T-cell (primary cell): ENCODE measurements at regions not wholly inside any gene's neighbourhood (a gene's known extent, or its start where the extent isn't known, plus 50 kb on each side); places are given as distances from the start of the nearest gene placed in this dataset.

ENCODE experiments used
- ATAC-seq, 4 experiments: fragments of 200-7000 bp in 3 of 4; fragments of 150-1000 bp in 1 of 4; cut with Tn5 transposase; replicated peaks in 1 of 4; 1 replicate in 3 of 4; 2 replicates in 1 of 4; pipeline ENCODE4 v1.10.0; 2021; ENCODE audit warnings: moderate library complexity in 3 of 4, mild to moderate bottlenecking in 2 of 4, moderate number of reproducible peaks in 1 of 4
- CTCF ChIA-PET, 2 donors: fragments of 300-600 bp; sonication (Branson Sonifier 250); formaldehyde crosslinking; loops; one replicate each; lab custom pipeline; 2022; ENCODE audit warnings: antibody characterized with exemption in 2 of 2; lab: Charles Lee
- POLR2A ChIA-PET, 2 donors: fragments of 300-600 bp; sonication (Branson Sonifier 250); formaldehyde crosslinking; loops; one replicate each; lab custom pipeline; 2022; ENCODE audit warnings: antibody characterized with exemption in 2 of 2; lab: Charles Lee
- DNase-seq, 35 experiments: peaks; one replicate each; pipeline versions ENCODE4 v3.0.0 to v3.0.0-alpha.2; 2013 to 2023
- H3K27ac ChIP-seq: one replicate; pipeline ENCODE4 v1.5.1; 2013; ENCODE audit warnings: low read length
- H3K27me3 ChIP-seq, 2 experiments: replicated peaks in 1 of 2; 1 replicate in 1 of 2; 2 replicates in 1 of 2; pipeline versions ENCODE4 v1.6.1 to v1.7.0; 2013; ENCODE audit warnings: low read length in 1 of 2, mixed read lengths in 1 of 2; ENCODE audit not compliant: control insufficient read depth in 2 of 2, insufficient read depth in 2 of 2; ENCODE audit errors: extremely low read depth in 1 of 2
- H3K36me3 ChIP-seq, 2 donors: 1 replicate in 1 of 2; 2 replicates in 1 of 2; pipeline versions ENCODE4 v1.6.1 to v1.7.0; 2013; ENCODE audit warnings: low read length in 1 of 2; ENCODE audit not compliant: control insufficient read depth in 2 of 2, insufficient read depth in 1 of 2; ENCODE audit errors: extremely low read depth in 1 of 2
- H3K4me1 ChIP-seq, 2 experiments: 1 replicate in 1 of 2; 2 replicates in 1 of 2; pipeline versions ENCODE4 v1.6.1 to v1.7.0; 2013; ENCODE audit warnings: low read length in 2 of 2, mixed read lengths in 1 of 2; ENCODE audit not compliant: insufficient read depth in 2 of 2, control insufficient read depth in 1 of 2; ENCODE audit errors: extremely low read depth in 1 of 2
- H3K4me3 ChIP-seq, 2 donors: 1 replicate in 1 of 2; 2 replicates in 1 of 2; pipeline versions ENCODE4 v1.5.1 to v1.7.0; 2013; ENCODE audit warnings: mild to moderate bottlenecking in 2 of 2, low read length in 1 of 2, moderate library complexity in 1 of 2; ENCODE audit not compliant: control insufficient read depth in 1 of 2; ENCODE audit errors: extremely low read depth in 1 of 2
- H3K9me3 ChIP-seq: 2 replicates; pipeline ENCODE4 v1.7.0; 2013
- H3K27ac Mint-ChIP-seq, 2 donors: one replicate each; pipeline ENCODE4 v1.8.0; 2020 to 2021; ENCODE audit warnings: mild to moderate bottlenecking in 2 of 2, mixed read lengths in 2 of 2
- H3K27me3 Mint-ChIP-seq, 2 donors: one replicate each; pipeline ENCODE4 v1.8.0; 2021 to 2022; ENCODE audit warnings: mixed read lengths in 2 of 2
- H3K36me3 Mint-ChIP-seq: one replicate; pipeline ENCODE4 v1.8.0; 2021; ENCODE audit warnings: mixed read lengths
- H3K4me1 Mint-ChIP-seq, 3 donors: one replicate each; pipeline ENCODE4 v1.8.0; 2020 to 2022; ENCODE audit warnings: mixed read lengths in 3 of 3, mild to moderate bottlenecking in 1 of 3
- H3K4me3 Mint-ChIP-seq, 3 donors: one replicate each; pipeline ENCODE4 v1.8.0; 2020 to 2022; ENCODE audit warnings: mild to moderate bottlenecking in 3 of 3, mixed read lengths in 3 of 3, moderate library complexity in 3 of 3
- H3K9me3 Mint-ChIP-seq, 3 donors: one replicate each; pipeline ENCODE4 v1.8.0; 2020 to 2022; ENCODE audit warnings: mixed read lengths in 3 of 3
- WGBS: methylation state at CpG from one replicate; pipeline ENCODE4 v1.1.5; 2013; ENCODE audit warnings: missing lambda C conversion rate; ENCODE audit not compliant: insufficient coverage; 5-methylcytosine and 5-hydroxymethylcytosine counted together

- H3K27ac Mint-ChIP-seq = peak overlapping the region in 1 of 2 donors; percentile 70
- Histone ChIP-seq H3K27ac (no peak overlapping the region), H3K36me3 (no peaks in the 10 kb centered on the region), H3K27me3 (no peaks in the 10 kb centered on the region), H3K4me1 (no peaks in the 10 kb centered on the region), H3K4me3 (no peak overlapping the region), H3K9me3 (no peaks in the 10 kb centered on the region)
- H3K4me1 Mint-ChIP-seq = peaks cover 0 to 32% (median 0%) of the 10 kb centered on the region in 3 donors
- ChIA-PET CTCF (no interaction called here), POLR2A (no interaction called here)
- H3K27me3 Mint-ChIP-seq = no peaks in the 10 kb centered on the region
- ATAC-seq (peak in 1 of 4 experiments; percentile 38), DNase-seq (no peak)
- WGBS = no CpG with 5 or more reads among the region's 4 CpGs
- peaks cover 21% of the 10 kb centered on the region for H3K36me3 Mint-ChIP-seq
- peaks cover 0 to 32% (median 0%) of the 10 kb centered on the region in 3 donors for H3K9me3 Mint-ChIP-seq
- peak overlapping the region in 1 of 3 donors; percentile 22 for H3K4me3 Mint-ChIP-seq
These were observed 142.0 kb upstream of the USP9Y start for GRCh38 chrY:12559007-12559406.

- no peak overlapping the region for H3K4me3 Mint-ChIP-seq
- ChIA-PET POLR2A (no interaction called here), CTCF (no interaction called here)
- no peaks in the 10 kb centered on the region for H3K27me3 ChIP-seq
- H3K9me3 ChIP-seq = no peaks in the 10 kb centered on the region
- H3K36me3 Mint-ChIP-seq = peaks cover 3% of the 10 kb centered on the region
- no peak for ATAC-seq
- H3K27me3 Mint-ChIP-seq = no peaks in the 10 kb centered on the region
- H3K9me3 Mint-ChIP-seq = no peaks in the 10 kb centered on the region
- H3K4me3 ChIP-seq = no peak overlapping the region
- H3K27ac ChIP-seq = no peak overlapping the region
- H3K4me1 Mint-ChIP-seq = peaks cover 0 to 5% (median 0%) of the 10 kb centered on the region in 3 donors
- H3K27ac Mint-ChIP-seq = no peak overlapping the region
- DNase-seq = no peak
- H3K36me3 ChIP-seq = no peaks in the 10 kb centered on the region
- H3K4me1 ChIP-seq = no peaks in the 10 kb centered on the region
- WGBS = 20% methylated on average over 1 of the region's 5 CpGs
These were observed 124.8 kb upstream of the USP9Y start for GRCh38 chrY:12576278-12576677.

- H3K36me3 ChIP-seq = no peaks in the 10 kb centered on the region
- Mint-ChIP-seq H3K36me3 (peaks cover 44% of the 10 kb centered on the region), H3K27ac (peak overlapping the region in 1 of 2 donors; percentile 96), H3K4me1 (peaks cover 0 to 59% (median 0%) of the 10 kb centered on the region in 3 donors), H3K4me3 (peak overlapping the region in 1 of 3 donors; percentile 37), H3K27me3 (no peaks in the 10 kb centered on the region), H3K9me3 (peaks cover 0 to 35% (median 0%) of the 10 kb centered on the region in 3 donors)
- H3K4me1 ChIP-seq = peaks cover 0 to 20% of the 10 kb centered on the region in 2 experiments
- DNase-seq (peak in 20 of 35 experiments; percentile 1 to 65 (median 41)), ATAC-seq (peak in 2 of 4 experiments; percentile 93)
- no peak overlapping the region for H3K4me3 ChIP-seq
- no CpG with 5 or more reads among the region's 5 CpGs for WGBS
- POLR2A ChIA-PET = no interaction called here
- peak overlapping the region; percentile 61 for H3K27ac ChIP-seq
- no peaks in the 10 kb centered on the region for H3K9me3 ChIP-seq
- H3K27me3 ChIP-seq = no peaks in the 10 kb centered on the region
- CTCF ChIA-PET = no interaction called here
These were observed 107.4 kb upstream of the USP9Y start for GRCh38 chrY:12593532-12594216.

DNA sequence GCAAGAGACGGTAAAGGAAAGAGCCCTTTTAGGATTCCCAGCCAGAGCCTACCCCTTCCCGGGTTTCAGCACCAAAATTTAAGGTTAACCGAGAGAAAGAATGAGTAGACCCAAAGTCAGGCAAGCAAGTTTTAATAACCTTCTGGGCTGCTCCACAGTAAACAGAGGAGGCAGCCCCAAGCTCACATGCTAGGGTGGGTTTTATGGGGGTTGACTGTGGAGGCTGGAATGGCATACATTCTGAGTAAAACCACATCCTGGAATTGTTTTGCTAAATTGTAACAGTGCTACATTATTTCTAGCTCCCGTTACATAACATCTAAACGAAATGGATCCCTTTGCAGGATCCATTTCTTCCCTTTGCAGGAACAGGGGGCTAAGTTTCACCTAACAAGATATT, 102.2 kb upstream of the USP9Y start:
- DNase-seq (peak in 9 of 35 experiments; percentile 3 to 31 (median 9)), ATAC-seq (peak in 2 of 4 experiments; percentile 69 to 83)
- Mint-ChIP-seq H3K27ac (peak overlapping the region in 1 of 2 donors; percentile 97), H3K27me3 (no peaks in the 10 kb centered on the region), H3K9me3 (peaks cover 0 to 48% (median 0%) of the 10 kb centered on the region in 3 donors), H3K36me3 (peaks cover 54% of the 10 kb centered on the region), H3K4me3 (peak overlapping the region in 1 of 3 donors; percentile 39), H3K4me1 (peaks cover 0 to 80% (median 0%) of the 10 kb centered on the region in 3 donors)
- Histone ChIP-seq H3K4me3 (no peak overlapping the region), H3K9me3 (no peaks in the 10 kb centered on the region), H3K27ac (peak overlapping the region; percentile 42), H3K4me1 (peaks cover 0 to 30% of the 10 kb centered on the region in 2 experiments), H3K36me3 (no peaks in the 10 kb centered on the region), H3K27me3 (no peaks in the 10 kb centered on the region)
- ChIA-PET CTCF (no interaction called here), POLR2A (no interaction called here)
- no CpG with 5 or more reads among the region's 5 CpGs for WGBS

- H3K27ac ChIP-seq = no peak overlapping the region
- no peaks in the 10 kb centered on the region for H3K36me3 ChIP-seq
- H3K4me1 Mint-ChIP-seq = peaks cover 0 to 24% (median 0%) of the 10 kb centered on the region in 3 donors
- H3K27ac Mint-ChIP-seq = no peak overlapping the region
- DNase-seq (no peak), ATAC-seq (no peak)
- WGBS = 100% methylated on average over 1 of the region's 2 CpGs
- no peak overlapping the region for H3K4me3 ChIP-seq
- ChIA-PET POLR2A (no interaction called here), CTCF (no interaction called here)
- no peak overlapping the region for H3K4me3 Mint-ChIP-seq
- H3K27me3 Mint-ChIP-seq = no peaks in the 10 kb centered on the region
- no peaks in the 10 kb centered on the region for H3K27me3 ChIP-seq
- peaks cover 0 to 13% (median 0%) of the 10 kb centered on the region in 3 donors for H3K9me3 Mint-ChIP-seq
- H3K4me1 ChIP-seq = no peaks in the 10 kb centered on the region
- H3K36me3 Mint-ChIP-seq = peaks cover 11% of the 10 kb centered on the region
- H3K9me3 ChIP-seq = no peaks in the 10 kb centered on the region
These were observed 95.6 kb upstream of the USP9Y start for GRCh38 chrY:12605426-12605825.

GRCh38 chrY:12610861-12611260, 90.2 kb upstream of the USP9Y start:
- Mint-ChIP-seq H3K9me3 (peaks cover 0 to 19% (median 0%) of the 10 kb centered on the region in 3 donors), H3K27ac (no peak overlapping the region), H3K36me3 (peaks cover 9% of the 10 kb centered on the region), H3K4me1 (peaks cover 0 to 15% (median 0%) of the 10 kb centered on the region in 3 donors), H3K4me3 (no peak overlapping the region), H3K27me3 (no peaks in the 10 kb centered on the region)
- ChIA-PET POLR2A (no interaction called here), CTCF (interaction anchor here in 1 of 2 donors (0.6 kb wide), 1 partner anchor 217 kb away, joined by 3 read pairs; no protein-coding TSS in a partner anchor)
- ATAC-seq = no peak
- Histone ChIP-seq H3K27me3 (no peaks in the 10 kb centered on the region), H3K36me3 (no peaks in the 10 kb centered on the region), H3K9me3 (no peaks in the 10 kb centered on the region), H3K4me3 (no peak overlapping the region), H3K4me1 (no peaks in the 10 kb centered on the region), H3K27ac (no peak overlapping the region)
- no CpG with 5 or more reads among the region's 2 CpGs for WGBS
- no peak for DNase-seq
